ENCODE measurements at regions not wholly inside any gene's neighbourhood (a gene's known extent, or its start where the extent isn't known, plus 50 kb on each side); places are given as distances from the start of the nearest gene placed in this dataset.

DNA sequence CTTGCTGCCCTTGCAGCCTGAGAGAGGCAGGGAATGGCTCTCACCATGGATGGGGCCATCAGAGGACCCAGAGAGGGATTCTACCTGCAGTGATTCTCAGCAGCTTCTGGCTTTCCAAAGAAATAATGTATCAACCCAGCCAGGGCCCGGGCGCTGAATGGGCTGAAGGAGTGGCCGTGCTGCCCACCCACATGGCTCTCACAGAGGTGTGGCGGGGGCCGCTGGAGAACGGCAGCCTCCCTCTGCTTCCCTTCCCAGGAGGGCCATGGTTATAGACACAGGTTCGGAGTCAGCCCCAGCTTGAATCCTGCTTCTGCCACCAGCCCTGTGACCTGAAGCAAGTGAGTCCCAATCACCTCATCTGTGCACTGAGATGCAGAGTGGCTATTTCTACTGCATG lies 82.7 kb downstream of the THAP12 start:
- TF ChIP-seq, protein P1, sequence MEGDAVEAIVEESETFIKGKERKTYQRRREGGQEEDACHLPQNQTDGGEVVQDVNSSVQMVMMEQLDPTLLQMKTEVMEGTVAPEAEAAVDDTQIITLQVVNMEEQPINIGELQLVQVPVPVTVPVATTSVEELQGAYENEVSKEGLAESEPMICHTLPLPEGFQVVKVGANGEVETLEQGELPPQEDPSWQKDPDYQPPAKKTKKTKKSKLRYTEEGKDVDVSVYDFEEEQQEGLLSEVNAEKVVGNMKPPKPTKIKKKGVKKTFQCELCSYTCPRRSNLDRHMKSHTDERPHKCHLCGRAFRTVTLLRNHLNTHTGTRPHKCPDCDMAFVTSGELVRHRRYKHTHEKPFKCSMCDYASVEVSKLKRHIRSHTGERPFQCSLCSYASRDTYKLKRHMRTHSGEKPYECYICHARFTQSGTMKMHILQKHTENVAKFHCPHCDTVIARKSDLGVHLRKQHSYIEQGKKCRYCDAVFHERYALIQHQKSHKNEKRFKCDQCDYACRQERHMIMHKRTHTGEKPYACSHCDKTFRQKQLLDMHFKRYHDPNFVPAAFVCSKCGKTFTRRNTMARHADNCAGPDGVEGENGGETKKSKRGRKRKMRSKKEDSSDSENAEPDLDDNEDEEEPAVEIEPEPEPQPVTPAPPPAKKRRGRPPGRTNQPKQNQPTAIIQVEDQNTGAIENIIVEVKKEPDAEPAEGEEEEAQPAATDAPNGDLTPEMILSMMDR (IDR thresholded peaks at IDR 0.05; ENCODE audit: low read depth, low read length): no peak
- H3K4me3 ChIP-seq: no peak overlapping the region
- H3K9me3 ChIP-seq (ENCODE audit: low read depth): no peaks in the 10 kb centered on the region
- no peak overlapping the region for H3K27ac ChIP-seq
- no peaks in the 10 kb centered on the region for H3K36me3 ChIP-seq
- peaks cover 3% of the 10 kb centered on the region for H3K27me3 ChIP-seq
- no peaks in the 10 kb centered on the region for H3K4me1 ChIP-seq (ENCODE audit: low read depth)
- DNase-seq (ENCODE audit: low read depth in 1 of 2, low spot score in 1 of 2): no peak

DNA sequence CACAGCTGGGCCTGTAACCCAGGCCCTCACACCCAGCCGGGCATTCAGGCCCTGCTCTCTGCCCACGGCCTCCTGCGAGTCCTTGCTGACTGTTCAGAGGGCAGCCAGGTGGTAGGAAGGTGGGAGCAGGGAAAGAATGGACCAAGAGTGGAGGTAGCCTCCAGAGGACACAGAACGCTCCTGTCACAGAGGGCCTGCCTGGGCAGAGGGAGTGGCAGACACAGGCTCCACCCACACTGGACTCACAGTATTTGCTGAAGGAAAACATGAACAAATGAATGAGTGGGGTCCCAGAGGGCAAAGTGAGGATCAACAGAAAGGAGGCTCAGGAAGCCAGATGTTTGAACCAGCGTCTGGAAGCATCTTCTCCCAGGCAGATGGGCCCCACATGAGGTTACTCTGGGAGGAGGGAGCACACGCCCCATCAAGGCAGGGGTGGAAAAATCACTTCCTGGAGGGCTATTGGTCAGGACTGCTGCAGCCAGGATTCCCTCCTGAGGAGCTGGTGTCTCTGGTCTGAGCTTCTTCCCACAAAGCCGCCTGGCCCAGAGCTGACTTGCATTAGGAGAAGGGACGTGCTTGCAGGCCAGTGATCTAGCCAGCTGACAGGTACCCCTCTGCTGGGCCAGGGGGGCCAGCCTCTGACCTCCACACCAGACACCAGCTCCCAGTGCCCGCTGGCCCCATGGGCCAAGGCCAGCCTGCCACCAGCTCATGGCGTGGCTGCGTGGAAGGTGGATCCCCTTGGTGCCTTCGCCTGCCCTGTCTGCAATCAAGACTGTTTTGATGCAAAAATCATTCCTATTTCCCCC lies 84.0 kb downstream of the THAP12 start:
- TF ChIP-seq, protein P1 (IDR thresholded peaks at IDR 0.05; ENCODE audit: low read depth, low read length): no peak

DNA sequence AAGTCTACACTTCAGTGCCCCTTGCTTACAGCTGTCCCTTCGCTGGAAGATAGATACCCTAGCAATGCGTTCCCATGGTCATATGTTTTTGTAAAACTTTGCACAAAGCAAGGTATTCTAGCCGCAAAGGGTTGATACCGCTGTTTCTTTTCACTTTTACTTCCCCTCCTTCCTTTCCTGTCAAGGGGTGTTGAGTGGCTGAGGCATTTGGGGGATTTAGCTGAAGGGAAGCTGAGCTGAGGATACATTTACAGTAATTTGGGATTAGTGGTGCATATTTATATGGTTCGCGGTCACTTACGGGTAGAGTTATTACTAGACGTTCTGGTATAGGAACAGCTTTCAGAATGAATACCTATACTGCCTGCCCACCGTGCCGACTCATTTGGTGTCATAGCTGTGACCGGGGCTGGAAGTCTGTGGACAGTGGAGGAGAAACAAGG lies 86.9 kb upstream of the WNT11 start:
- no peaks in the 10 kb centered on the region for H3K27me3 ChIP-seq
- H3K27ac ChIP-seq: no peak overlapping the region
- no peaks in the 10 kb centered on the region for H3K9me3 ChIP-seq (ENCODE audit: low read depth)
- no peaks in the 10 kb centered on the region for H3K4me1 ChIP-seq (ENCODE audit: low read depth)
- H3K36me3 ChIP-seq: no peaks in the 10 kb centered on the region
- no peak overlapping the region for H3K4me3 ChIP-seq
- no peak for DNase-seq (ENCODE audit: low read depth in 1 of 2, low spot score in 1 of 2)
- TF ChIP-seq, protein P1 (IDR thresholded peaks at IDR 0.05; ENCODE audit: low read depth, low read length): no peak

More for the DNA sequence above, 84.0 kb downstream of the THAP12 start:
- Histone ChIP-seq H3K27ac (no peak overlapping the region), H3K36me3 (no peaks in the 10 kb centered on the region), H3K4me3 (no peak overlapping the region), H3K27me3 (peaks cover 3% of the 10 kb centered on the region), H3K9me3 (ENCODE audit: low read depth) (no peaks in the 10 kb centered on the region), H3K4me1 (ENCODE audit: low read depth) (no peaks in the 10 kb centered on the region)
- no peak for DNase-seq (ENCODE audit: low read depth in 1 of 2, low spot score in 1 of 2)

DNA sequence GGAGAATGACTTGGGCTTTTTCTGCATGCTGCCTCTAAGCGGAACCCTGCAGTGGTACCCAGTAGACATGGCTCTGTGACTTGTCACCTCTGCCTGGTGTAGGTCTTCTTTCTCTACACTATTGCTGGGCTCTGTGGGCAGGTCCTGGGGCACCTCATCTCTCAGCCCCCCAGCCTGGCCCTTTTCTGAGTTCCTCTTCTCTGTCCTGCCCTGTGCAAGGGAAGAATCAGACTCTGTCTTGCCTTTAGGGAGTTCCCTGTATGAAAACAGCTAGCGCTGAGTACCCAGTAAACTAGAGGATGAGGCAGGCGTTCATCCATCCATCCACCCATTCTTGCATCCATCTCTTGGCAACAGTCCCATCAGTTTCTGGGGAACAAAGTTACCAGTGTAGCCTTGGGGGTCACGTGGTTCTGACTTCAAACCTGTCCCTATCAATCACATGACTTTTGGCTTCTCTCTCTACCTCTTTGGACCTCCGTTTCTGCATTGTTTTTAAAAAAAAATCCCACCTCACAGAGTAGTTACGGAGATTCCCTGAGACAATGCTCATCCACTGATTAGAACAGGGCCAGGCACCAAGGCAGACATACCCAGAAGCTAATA lies 86.4 kb upstream of the WNT11 start:
- no peak overlapping the region for H3K4me3 ChIP-seq
- TF ChIP-seq, protein P1 (IDR thresholded peaks at IDR 0.05; ENCODE audit: low read depth, low read length): no peak
- no peaks in the 10 kb centered on the region for H3K9me3 ChIP-seq (ENCODE audit: low read depth)
- no peaks in the 10 kb centered on the region for H3K36me3 ChIP-seq
- H3K27me3 ChIP-seq: no peaks in the 10 kb centered on the region
- no peak overlapping the region for H3K27ac ChIP-seq
- no peak for DNase-seq (ENCODE audit: low read depth in 1 of 2, low spot score in 1 of 2)
- H3K4me1 ChIP-seq (ENCODE audit: low read depth): no peaks in the 10 kb centered on the region

DNA sequence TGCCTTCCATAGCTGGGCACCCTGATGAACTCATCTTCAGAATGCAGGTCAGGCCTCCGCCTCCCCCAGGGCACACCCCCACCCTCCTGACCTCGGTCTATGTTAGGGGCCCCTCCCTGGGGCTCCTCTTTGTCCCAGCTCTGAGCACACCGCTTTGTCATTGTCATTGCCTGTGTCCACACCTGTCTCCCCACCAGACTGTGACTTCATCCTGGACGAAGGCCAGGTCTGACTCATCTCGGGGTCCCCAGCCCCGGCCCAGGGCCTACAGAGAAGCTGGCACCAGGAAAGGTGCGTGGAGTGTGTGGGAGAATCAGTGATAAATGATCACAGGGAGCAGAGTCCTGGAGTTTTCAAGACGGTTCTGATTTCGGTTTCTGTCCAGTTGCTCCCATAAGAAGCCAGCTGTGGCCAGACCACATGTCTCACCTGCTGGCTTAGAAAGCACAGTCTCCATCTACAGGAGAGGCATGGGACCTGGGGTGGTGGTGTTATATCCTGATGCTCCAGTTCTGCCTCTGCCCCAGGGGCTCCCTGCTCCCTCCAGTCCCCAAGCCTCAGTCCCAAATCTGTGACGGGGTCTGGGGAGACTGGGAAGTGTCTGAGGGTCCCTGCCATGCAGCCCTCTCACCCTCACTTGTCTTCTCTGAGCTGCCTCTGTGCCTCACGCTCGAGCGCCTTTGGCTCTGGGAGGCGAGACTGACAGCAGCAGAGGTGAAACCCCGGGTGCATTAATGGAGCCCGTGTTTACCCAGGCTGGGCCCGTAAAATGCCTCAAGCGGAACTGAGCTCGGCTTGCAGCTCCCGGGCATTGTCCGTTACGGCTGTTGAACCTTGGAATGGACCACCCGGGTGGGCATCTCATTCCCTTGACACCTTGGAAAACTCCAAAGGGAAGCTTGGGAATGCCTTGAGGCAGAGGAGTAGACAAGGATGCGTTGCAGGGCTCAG lies 85.5 kb upstream of the WNT11 start:
- TF ChIP-seq, protein P1 (IDR thresholded peaks at IDR 0.05; ENCODE audit: low read depth, low read length): no peak
- no peaks in the 10 kb centered on the region for H3K9me3 ChIP-seq (ENCODE audit: low read depth)
- no peak for DNase-seq (ENCODE audit: low read depth in 1 of 2, low spot score in 1 of 2)

More for the DNA sequence above, 85.5 kb upstream of the WNT11 start:
- H3K4me1 ChIP-seq (ENCODE audit: low read depth): no peaks in the 10 kb centered on the region
- no peak overlapping the region for H3K4me3 ChIP-seq
- no peaks in the 10 kb centered on the region for H3K36me3 ChIP-seq
- no peak overlapping the region for H3K27ac ChIP-seq
- no peaks in the 10 kb centered on the region for H3K27me3 ChIP-seq
